ENCODE measurements at regions not wholly inside any gene's neighbourhood (a gene's known extent, or its start where the extent isn't known, plus 50 kb on each side); places are given as distances from the start of the nearest gene placed in this dataset.

GRCh38 chr17:33686171-33686570 lies 393.1 kb upstream of the ASIC2 start:
- 84 to 91% methylated on average over 4 of the region's 4 CpGs for WGBS, 2 donors
- Histone ChIP-seq H3K4me1 (no peaks in the 10 kb centered on the region), H3K27me3 (no peaks in the 10 kb centered on the region), H3K27ac (no peak overlapping the region), H3K9me3 (peaks cover 0 to 7% (median 0%) of the 10 kb centered on the region in 4 donors), H3K4me3 (no peak overlapping the region), H3K36me3 (no peaks in the 10 kb centered on the region)
- TF ChIP-seq CTCF (IDR thresholded peaks at IDR 0.05) (no peak), POLR2A (IDR thresholded peaks at IDR 0.05) (no peak), EP300 (IDR thresholded peaks at IDR 0.05) (no peak)
- no peak for DNase-seq (ENCODE audit: low spot score in 2 of 2)

GRCh38 chr17:33687831-33688230 lies 394.7 kb upstream of the ASIC2 start:
- WGBS, 2 donors = 68 to 70% methylated on average over 3 of the region's 3 CpGs
- TF ChIP-seq EP300 (IDR thresholded peaks at IDR 0.05) (no peak), POLR2A (IDR thresholded peaks at IDR 0.05) (no peak), CTCF (IDR thresholded peaks at IDR 0.05) (no peak)
- no peak for DNase-seq (ENCODE audit: low spot score in 2 of 2)
- Histone ChIP-seq H3K4me3 (no peak overlapping the region), H3K9me3 (peaks cover 0 to 7% (median 0%) of the 10 kb centered on the region in 4 donors), H3K27me3 (no peaks in the 10 kb centered on the region), H3K36me3 (no peaks in the 10 kb centered on the region), H3K4me1 (no peaks in the 10 kb centered on the region), H3K27ac (no peak overlapping the region)

GRCh38 chr17:33688771-33689170 lies 395.7 kb upstream of the ASIC2 start:
- H3K27ac ChIP-seq = no peak overlapping the region
- no peak for DNase-seq (ENCODE audit: low spot score in 2 of 2)
- H3K36me3 ChIP-seq = no peaks in the 10 kb centered on the region
- TF ChIP-seq CTCF (IDR thresholded peaks at IDR 0.05) (no peak), EP300 (IDR thresholded peaks at IDR 0.05) (no peak), POLR2A (IDR thresholded peaks at IDR 0.05) (no peak)
- peaks cover 0 to 7% (median 0%) of the 10 kb centered on the region in 4 donors for H3K9me3 ChIP-seq
- H3K27me3 ChIP-seq = no peaks in the 10 kb centered on the region
- H3K4me1 ChIP-seq = no peaks in the 10 kb centered on the region
- H3K4me3 ChIP-seq = no peak overlapping the region
- 79 to 84% methylated on average over 4 of the region's 4 CpGs for WGBS, 2 donors

GRCh38 chr17:33689725-33690124 lies 396.6 kb upstream of the ASIC2 start:
- TF ChIP-seq CTCF (IDR thresholded peaks at IDR 0.05) (no peak), EP300 (IDR thresholded peaks at IDR 0.05) (no peak), POLR2A (IDR thresholded peaks at IDR 0.05) (no peak)
- Histone ChIP-seq H3K4me1 (no peaks in the 10 kb centered on the region), H3K36me3 (no peaks in the 10 kb centered on the region), H3K27ac (no peak overlapping the region), H3K27me3 (no peaks in the 10 kb centered on the region), H3K4me3 (no peak overlapping the region), H3K9me3 (peaks cover 0 to 7% (median 0%) of the 10 kb centered on the region in 4 donors)
- WGBS, 2 donors = 71 to 80% methylated on average over 2 of the region's 2 CpGs
- no peak for DNase-seq (ENCODE audit: low spot score in 2 of 2)

GRCh38 chr17:33695431-33695830 lies 402.3 kb upstream of the ASIC2 start:
- Histone ChIP-seq H3K4me1 (no peaks in the 10 kb centered on the region), H3K27ac (no peak overlapping the region), H3K27me3 (no peaks in the 10 kb centered on the region), H3K9me3 (no peaks in the 10 kb centered on the region), H3K4me3 (no peak overlapping the region), H3K36me3 (no peaks in the 10 kb centered on the region)
- no peak for DNase-seq (ENCODE audit: low spot score in 2 of 2)
- no peak for TF ChIP-seq CTCF (IDR thresholded peaks at IDR 0.05)
- no peak for TF ChIP-seq POLR2A (IDR thresholded peaks at IDR 0.05)
- no peak for TF ChIP-seq EP300 (IDR thresholded peaks at IDR 0.05)
